HEK293T (cell line): ENCODE measurements at regions not wholly inside any gene's neighbourhood (a gene's known extent, or its start where the extent isn't known, plus 50 kb on each side); places are given as distances from the start of the nearest gene placed in this dataset.

Source experiments
- CTCF ChIA-PET: fragments of 350-600 bp; formaldehyde crosslinking; extraction: SDS; loops from one replicate; lab custom pipeline; 2021; ENCODE audit warnings: antibody characterized with exemption, inconsistent platforms; lab: Yijun Ruan, JAX
- POLR2A ChIA-PET: fragments of 350-600 bp; formaldehyde crosslinking; extraction: SDS; loops from one replicate; lab custom pipeline; 2020; ENCODE audit warnings: antibody characterized with exemption, inconsistent platforms; lab: Yijun Ruan, JAX
- DNase-seq: peaks from one replicate; pipeline ENCODE4 v3.0.0; 2012; ENCODE audit warnings: mixed read lengths; ENCODE audit errors: extremely low spot score
- ARNT ChIP-seq: fragments of 450-650 bp; IDR thresholded peaks from 2 replicates; pipeline ENCODE4 v1.6.1; 2017; ENCODE audit warnings: mild to moderate bottlenecking
- BHLHE40 ChIP-seq: fragments of 450-650 bp; IDR thresholded peaks from 2 replicates; pipeline ENCODE4 v1.6.1; 2016; ENCODE audit warnings: mild to moderate bottlenecking, moderate library complexity, borderline replicate concordance
- CTBP1 ChIP-seq: fragments of 450-650 bp; IDR thresholded peaks from 2 replicates; pipeline ENCODE4 v1.6.1; 2016; ENCODE audit warnings: borderline replicate concordance
- ELF4 ChIP-seq: fragments of 450-650 bp; IDR thresholded peaks from 2 replicates; pipeline ENCODE4 v1.6.1; 2017; ENCODE audit warnings: antibody characterized with exemption
- FOXA1 ChIP-seq: fragments of 450-650 bp; IDR thresholded peaks from 2 replicates; pipeline ENCODE4 v1.6.1; 2016; ENCODE audit warnings: mild to moderate bottlenecking
- FOXK2 ChIP-seq: fragments of 450-650 bp; IDR thresholded peaks from 2 replicates; pipeline ENCODE4 v1.6.1; 2016; ENCODE audit warnings: mild to moderate bottlenecking
- FOXM1 ChIP-seq: fragments of 450-650 bp; IDR thresholded peaks from 2 replicates; pipeline ENCODE4 v1.6.1; 2017; ENCODE audit warnings: mild to moderate bottlenecking, borderline replicate concordance
- HDGF ChIP-seq: fragments of 450-650 bp; IDR thresholded peaks from 2 replicates; pipeline ENCODE4 v1.6.1; 2017; ENCODE audit warnings: antibody characterized with exemption, borderline replicate concordance
- L3MBTL2 ChIP-seq: fragments of 450-650 bp; conservative IDR thresholded peaks from 2 replicates; pipeline ENCODE4 v1.6.1; 2016; ENCODE audit warnings: mild to moderate bottlenecking
- LEF1 ChIP-seq: fragments of 450-650 bp; IDR thresholded peaks from 2 replicates; pipeline ENCODE4 v1.6.1; 2017; ENCODE audit warnings: mild to moderate bottlenecking, borderline replicate concordance
- NFRKB ChIP-seq: fragments of 450-650 bp; IDR thresholded peaks from 2 replicates; pipeline ENCODE4 v1.6.1; 2016; ENCODE audit warnings: mild to moderate bottlenecking, moderate library complexity
- SP1 ChIP-seq: fragments of 450-650 bp; IDR thresholded peaks from 2 replicates; pipeline ENCODE4 v1.6.1; 2017
- SUZ12 ChIP-seq: fragments of 450-650 bp; IDR thresholded peaks from 2 replicates; pipeline ENCODE4 v1.6.1; 2016; ENCODE audit warnings: mild to moderate bottlenecking
- TARDBP ChIP-seq: fragments of 450-650 bp; IDR thresholded peaks from 2 replicates; pipeline ENCODE4 v1.6.1; 2016
- ZNF384 ChIP-seq: fragments of 450-650 bp; IDR thresholded peaks from 2 replicates; pipeline ENCODE4 v1.6.1; 2016
- TF ChIP-seq, protein P1 (sequence below): fragments of 450-650 bp; IDR thresholded peaks from 2 replicates; pipeline ENCODE4 v1.6.1; 2016

DNA sequence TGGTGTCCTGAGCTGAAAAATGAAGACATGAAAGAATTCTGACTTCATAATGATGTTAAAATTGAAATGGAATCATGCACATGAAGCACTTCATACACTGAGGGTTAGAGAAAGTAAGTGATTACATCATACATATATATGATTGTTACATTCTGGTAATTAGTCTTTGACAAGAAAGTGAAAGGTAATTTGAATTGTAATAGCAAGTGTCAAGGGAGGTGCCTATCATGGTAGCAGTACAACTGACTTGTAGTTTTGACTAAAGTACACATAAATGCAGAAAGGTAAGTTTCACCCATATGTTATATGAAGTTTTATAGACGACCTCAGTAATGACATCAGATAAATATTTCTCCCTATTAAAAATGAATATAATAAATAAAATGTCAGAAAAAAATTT, 1325.0 kb upstream of the GOT2 start:
- CTCF ChIA-PET: no interaction called here
- TF ChIP-seq SP1: no peak
- TF ChIP-seq TARDBP: no peak
- TF ChIP-seq FOXK2: no peak
- TF ChIP-seq SUZ12: no peak
- TF ChIP-seq HDGF: no peak
- no peak for TF ChIP-seq FOXM1
- TF ChIP-seq, protein P1, sequence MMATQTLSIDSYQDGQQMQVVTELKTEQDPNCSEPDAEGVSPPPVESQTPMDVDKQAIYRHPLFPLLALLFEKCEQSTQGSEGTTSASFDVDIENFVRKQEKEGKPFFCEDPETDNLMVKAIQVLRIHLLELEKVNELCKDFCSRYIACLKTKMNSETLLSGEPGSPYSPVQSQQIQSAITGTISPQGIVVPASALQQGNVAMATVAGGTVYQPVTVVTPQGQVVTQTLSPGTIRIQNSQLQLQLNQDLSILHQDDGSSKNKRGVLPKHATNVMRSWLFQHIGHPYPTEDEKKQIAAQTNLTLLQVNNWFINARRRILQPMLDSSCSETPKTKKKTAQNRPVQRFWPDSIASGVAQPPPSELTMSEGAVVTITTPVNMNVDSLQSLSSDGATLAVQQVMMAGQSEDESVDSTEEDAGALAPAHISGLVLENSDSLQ: no peak
- no peak for TF ChIP-seq ELF4
- no peak for TF ChIP-seq ARNT
- TF ChIP-seq BHLHE40: no peak
- POLR2A ChIA-PET: no interaction called here
- DNase-seq: no peak

DNA sequence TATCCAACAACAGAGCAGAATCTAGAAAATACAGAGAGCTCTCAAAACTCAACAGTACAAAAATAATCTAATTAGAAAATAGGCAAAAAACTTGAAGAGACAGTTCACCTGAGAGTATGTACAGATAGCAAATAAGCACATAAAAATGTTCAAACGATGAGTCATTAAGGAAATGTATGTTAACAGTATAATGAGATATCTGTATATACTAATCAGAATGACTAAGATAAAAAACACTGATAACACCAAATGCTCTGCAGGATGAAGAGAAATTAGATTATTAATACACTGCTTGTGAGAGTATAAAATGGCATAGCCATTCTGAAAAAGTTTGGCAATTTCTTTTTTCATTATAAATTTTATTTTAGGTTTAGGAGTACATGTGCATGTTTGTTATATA, 1307.6 kb upstream of the GOT2 start:
- no peak for DNase-seq
- POLR2A ChIA-PET: no interaction called here
- TF ChIP-seq L3MBTL2: no peak
- CTCF ChIA-PET: no interaction called here

DNA sequence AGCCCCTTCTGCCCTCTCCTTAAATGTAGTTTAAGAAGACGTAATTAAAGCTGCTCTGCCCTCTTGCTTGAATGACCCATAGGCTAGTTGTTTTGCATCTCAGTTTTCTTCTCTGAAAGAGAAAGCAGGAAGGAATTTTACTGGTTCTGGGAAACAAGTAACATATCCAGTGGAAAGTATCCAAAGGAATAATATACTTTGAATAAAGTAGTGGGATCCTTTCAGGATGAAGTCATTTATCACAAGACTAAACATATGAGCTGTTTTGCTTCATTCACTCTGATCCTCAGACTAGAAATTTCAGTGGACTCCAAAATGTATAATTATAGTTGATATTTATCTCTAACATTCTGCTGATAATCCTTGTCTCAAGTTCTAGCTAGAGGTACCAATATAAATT, 1297.6 kb upstream of the GOT2 start:
- CTCF ChIA-PET: no interaction called here
- POLR2A ChIA-PET: no interaction called here
- no peak for DNase-seq
- TF ChIP-seq L3MBTL2: no peak
- no peak for TF ChIP-seq SUZ12
- TF ChIP-seq BHLHE40: no peak
- TF ChIP-seq CTBP1: no peak
- no peak for TF ChIP-seq ZNF384
- TF ChIP-seq NFRKB: no peak
- no peak for TF ChIP-seq ARNT
- no peak for TF ChIP-seq FOXK2
- TF ChIP-seq FOXA1: no peak
- TF ChIP-seq HDGF: no peak
- TF ChIP-seq FOXM1: no peak
- TF ChIP-seq, protein P1: no peak
- no peak for TF ChIP-seq ELF4

DNA sequence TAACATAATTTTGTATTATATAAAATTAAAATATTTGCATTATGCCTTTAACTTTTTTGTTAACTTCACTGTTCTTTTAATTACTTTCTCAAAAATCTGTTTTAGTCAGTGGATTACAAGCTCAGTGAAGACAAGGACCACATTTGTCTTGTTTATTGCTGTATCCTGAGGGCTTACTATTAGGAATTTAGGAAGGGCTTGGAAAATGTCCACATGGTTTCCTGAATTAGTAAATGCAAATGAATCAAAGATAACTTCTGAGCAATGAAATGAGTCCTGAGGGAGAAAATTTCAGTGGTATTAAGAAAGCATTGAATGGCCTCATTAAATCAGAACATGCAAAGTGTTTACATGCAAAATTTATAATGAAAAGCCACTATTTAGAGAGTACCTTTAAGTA, 1293.2 kb upstream of the GOT2 start:
- ChIA-PET POLR2A (no interaction called here), CTCF (no interaction called here)
- DNase-seq: no peak
- TF ChIP-seq L3MBTL2 (no peak), NFRKB (no peak), FOXM1 (no peak), FOXA1 (no peak)

DNA sequence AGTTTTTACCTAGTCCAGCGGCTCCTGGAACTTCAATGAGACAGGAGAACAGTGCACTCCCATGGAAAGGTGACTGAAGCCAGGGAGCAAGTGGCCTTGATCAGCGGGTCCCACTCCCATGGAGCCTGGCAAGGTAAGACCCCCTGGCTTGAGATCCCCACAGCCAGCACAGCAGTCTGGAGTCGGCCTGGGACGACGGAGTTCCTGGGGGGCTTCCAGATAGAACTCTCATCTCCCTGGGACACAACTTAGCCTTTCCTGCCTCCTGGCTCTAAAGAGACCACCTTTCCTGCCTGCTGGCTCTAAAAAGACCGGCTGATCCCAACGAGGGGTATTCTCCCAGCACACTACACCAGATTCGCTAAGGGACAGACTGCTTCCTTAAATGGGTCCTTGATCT, 1279.0 kb upstream of the GOT2 start:
- POLR2A ChIA-PET: no interaction called here
- DNase-seq: no peak
- CTCF ChIA-PET: no interaction called here
- TF ChIP-seq SUZ12 (no peak), L3MBTL2 (no peak), LEF1 (no peak), ELF4 (no peak), FOXK2 (no peak), NFRKB (no peak), BHLHE40 (no peak), TARDBP (no peak)

DNA sequence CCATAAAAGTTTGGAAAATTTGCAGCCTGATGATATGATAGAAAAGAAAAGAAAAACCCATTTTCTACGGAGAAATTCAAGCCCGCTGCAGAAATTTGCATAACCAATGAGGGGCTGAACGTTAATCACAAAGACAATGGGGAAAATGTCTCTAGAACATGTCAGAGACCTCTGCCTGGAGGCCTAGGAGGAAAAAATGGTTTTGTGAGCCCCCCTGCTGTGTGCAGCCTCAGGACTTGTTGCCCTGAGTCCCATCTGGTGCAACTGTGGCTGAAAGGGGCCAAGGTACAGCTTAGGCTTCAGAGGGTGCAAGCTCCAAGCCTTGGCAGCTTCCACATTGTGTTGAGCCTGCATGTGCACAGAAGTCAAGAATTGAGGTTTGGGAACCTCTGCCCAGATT, 1267.4 kb upstream of the GOT2 start:
- CTCF ChIA-PET: no interaction called here
- DNase-seq: no peak
- TF ChIP-seq ARNT (no peak), HDGF (no peak), FOXM1 (no peak), L3MBTL2 (no peak), ZNF384 (no peak), SUZ12 (no peak), NFRKB (no peak), FOXA1 (no peak), SP1 (no peak), CTBP1 (no peak), BHLHE40 (no peak)
- TF ChIP-seq, protein P1: no peak
- POLR2A ChIA-PET: no interaction called here

DNA sequence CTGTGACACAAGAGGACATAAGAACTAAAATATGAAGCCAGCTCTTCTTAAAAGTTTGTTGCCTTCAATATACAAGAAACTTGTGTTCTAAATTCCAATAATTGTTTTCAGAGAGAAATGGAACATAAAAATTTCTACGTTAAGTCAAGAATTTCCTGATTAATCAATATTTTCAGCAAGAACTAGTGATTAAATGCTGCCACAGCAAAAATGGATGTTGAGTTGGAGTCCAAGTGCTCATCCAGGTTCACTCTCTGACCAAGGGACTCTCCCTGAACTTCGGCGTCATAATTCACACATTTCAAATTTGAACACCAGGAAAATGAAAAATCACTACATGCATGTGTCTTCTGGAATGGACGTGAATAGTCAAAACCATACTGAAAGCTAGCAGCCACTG, 1263.6 kb upstream of the GOT2 start:
- no peak for DNase-seq
- TF ChIP-seq NFRKB (no peak), FOXM1 (no peak), ZNF384 (no peak), FOXK2 (no peak), TARDBP (no peak), SP1 (no peak), HDGF (no peak), CTBP1 (no peak), ELF4 (no peak), ARNT (no peak), SUZ12 (no peak), LEF1 (no peak), FOXA1 (no peak), L3MBTL2 (no peak), BHLHE40 (no peak)
- TF ChIP-seq, protein P1: no peak
- POLR2A ChIA-PET: no interaction called here
- CTCF ChIA-PET: no interaction called here
